ENCODE measurements at regions not wholly inside any gene's neighbourhood (a gene's known extent, or its start where the extent isn't known, plus 50 kb on each side); places are given as distances from the start of the nearest gene placed in this dataset.

DNA sequence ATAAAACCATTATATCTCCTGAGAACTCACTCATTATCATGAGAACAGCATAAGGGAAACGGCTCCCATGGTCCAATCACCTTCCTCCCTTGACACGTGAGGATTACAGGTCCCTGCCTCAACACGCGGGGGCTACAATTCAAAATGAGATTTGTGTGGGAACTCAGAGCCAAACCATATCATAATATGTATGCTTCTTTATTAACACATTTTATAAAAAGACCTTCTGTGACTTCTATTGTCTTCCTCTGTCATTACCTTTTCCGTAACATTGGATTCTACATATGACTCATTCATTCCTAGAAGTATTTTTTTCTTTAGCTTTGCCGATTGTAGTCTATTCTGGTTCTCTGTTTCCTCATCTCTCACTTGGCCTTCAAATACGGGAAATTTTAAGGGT, 267.2 kb upstream of the ROBO1 start:
- TF ChIP-seq, protein P1, sequence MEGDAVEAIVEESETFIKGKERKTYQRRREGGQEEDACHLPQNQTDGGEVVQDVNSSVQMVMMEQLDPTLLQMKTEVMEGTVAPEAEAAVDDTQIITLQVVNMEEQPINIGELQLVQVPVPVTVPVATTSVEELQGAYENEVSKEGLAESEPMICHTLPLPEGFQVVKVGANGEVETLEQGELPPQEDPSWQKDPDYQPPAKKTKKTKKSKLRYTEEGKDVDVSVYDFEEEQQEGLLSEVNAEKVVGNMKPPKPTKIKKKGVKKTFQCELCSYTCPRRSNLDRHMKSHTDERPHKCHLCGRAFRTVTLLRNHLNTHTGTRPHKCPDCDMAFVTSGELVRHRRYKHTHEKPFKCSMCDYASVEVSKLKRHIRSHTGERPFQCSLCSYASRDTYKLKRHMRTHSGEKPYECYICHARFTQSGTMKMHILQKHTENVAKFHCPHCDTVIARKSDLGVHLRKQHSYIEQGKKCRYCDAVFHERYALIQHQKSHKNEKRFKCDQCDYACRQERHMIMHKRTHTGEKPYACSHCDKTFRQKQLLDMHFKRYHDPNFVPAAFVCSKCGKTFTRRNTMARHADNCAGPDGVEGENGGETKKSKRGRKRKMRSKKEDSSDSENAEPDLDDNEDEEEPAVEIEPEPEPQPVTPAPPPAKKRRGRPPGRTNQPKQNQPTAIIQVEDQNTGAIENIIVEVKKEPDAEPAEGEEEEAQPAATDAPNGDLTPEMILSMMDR (conservative IDR thresholded peaks at IDR 0.05), result no peak
- no peak for TF ChIP-seq ZFX (IDR thresholded peaks at IDR 0.05)
